ENCODE measurements at regions not wholly inside any gene's neighbourhood (a gene's known extent, or its start where the extent isn't known, plus 50 kb on each side); places are given as distances from the start of the nearest gene placed in this dataset.

DNA sequence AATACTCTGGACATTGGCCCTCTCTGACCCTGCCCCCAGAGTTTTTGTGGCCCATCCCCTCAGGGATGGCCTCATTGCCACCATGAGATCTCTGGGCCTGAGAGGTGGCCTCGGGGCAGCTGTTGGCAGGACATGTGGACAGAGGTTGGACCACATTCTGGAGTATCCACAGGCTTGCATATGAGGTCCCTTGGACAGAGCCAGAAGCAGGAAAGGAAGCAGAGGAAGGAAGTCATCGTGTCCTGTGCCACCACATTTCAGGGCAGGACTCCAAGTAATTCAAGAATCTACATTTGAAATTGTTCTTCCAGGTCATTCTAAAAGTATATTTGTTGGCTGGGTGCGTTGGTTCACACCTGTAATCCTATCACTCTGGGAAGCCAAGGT, 95.9 kb upstream of the PPP2R5A start:
- DNase-seq (ENCODE audit: extremely low read depth, low read depth), result no peak

GRCh38 chr1:212190169-212190568, 95.0 kb upstream of the PPP2R5A start:
- no peak for DNase-seq (ENCODE audit: extremely low read depth, low read depth)

DNA sequence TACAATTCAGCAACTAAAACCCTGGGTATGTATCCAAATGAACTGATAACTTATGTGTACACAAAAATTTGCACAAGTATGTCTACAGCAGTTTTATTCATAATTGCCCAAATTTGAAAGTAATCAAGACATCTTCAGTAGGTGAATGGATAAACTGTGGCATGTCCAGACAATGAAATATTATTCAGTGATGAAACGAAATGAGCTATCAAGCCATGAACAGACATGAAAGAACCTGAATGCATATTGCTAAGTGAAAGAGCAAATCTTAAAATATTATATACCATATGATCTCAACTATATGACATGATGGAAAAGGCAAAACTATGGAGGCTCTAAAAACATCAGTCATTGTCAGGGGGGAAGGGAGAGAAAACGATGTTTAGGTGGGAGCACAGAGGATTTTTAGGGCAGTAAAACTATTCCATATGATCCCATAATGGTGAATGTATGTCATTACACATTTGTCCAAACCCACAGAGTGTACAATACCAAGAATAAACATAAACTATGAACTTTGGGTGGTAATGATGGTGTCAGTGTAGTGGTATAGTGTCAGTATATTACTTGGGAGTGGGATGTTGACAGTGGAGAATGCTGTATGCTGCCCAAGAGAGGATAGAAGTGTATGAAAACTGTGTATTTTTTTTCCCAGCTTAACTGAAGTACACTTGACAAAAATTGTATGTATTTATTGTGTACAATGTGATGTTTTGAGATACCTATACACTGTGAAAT, 92.8 kb upstream of the PPP2R5A start:
- no peak for DNase-seq (ENCODE audit: extremely low read depth, low read depth)

DNA sequence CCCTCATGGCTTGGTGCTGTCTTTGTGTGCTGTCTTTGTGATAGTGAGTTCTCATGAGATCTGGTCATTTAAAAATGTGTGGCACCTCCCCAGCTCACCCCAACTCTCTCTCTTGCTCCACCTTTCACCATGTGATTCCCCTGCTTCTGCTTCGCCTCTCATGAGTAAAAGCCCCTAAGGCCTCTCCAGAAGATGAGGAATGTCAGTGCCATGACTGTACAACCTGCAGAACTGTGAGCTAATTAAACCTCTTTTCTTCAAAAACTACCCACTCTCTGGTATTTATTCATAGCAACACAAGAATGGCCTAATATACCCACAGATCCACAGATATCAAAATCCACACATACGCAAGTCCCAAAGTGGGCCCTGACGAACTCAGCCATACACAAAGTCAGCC, 88.9 kb upstream of the PPP2R5A start:
- DNase-seq (ENCODE audit: extremely low read depth, low read depth), result no peak

- DNase-seq (ENCODE audit: extremely low read depth, low read depth), result no peak
Measured at GRCh38 chr1:212201461-212201860, 83.7 kb upstream of the PPP2R5A start.

DNA sequence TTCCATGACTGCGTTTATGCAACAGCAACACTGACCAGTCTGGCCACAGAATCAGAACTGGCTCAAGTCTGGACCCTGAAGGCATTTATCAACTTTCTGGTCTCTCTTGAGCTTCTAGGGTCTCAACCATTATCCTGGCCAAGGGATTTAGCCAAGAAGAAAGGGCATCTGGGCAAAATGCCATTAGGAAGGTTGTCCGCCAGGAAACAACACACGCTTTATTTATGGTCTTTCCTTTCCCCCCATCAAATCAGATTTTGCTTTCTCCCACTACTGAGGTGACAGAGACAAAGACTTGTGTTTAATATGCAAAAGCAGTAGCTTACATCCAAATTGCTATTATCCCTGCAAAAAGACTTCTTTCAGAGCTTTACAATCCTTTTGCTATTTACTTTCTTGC, 81.6 kb upstream of the PPP2R5A start:
- DNase-seq (ENCODE audit: extremely low read depth, low read depth), result no peak

- DNase-seq (ENCODE audit: extremely low read depth, low read depth), result no peak
Measured at GRCh38 chr1:212205006-212205405, 80.2 kb upstream of the PPP2R5A start.

- DNase-seq (ENCODE audit: extremely low read depth, low read depth), result no peak
Measured at GRCh38 chr1:212205843-212206242, 79.4 kb upstream of the PPP2R5A start.

- DNase-seq (ENCODE audit: extremely low read depth, low read depth), result no peak
Measured at GRCh38 chr1:212207118-212207517, 78.1 kb upstream of the PPP2R5A start.

DNA sequence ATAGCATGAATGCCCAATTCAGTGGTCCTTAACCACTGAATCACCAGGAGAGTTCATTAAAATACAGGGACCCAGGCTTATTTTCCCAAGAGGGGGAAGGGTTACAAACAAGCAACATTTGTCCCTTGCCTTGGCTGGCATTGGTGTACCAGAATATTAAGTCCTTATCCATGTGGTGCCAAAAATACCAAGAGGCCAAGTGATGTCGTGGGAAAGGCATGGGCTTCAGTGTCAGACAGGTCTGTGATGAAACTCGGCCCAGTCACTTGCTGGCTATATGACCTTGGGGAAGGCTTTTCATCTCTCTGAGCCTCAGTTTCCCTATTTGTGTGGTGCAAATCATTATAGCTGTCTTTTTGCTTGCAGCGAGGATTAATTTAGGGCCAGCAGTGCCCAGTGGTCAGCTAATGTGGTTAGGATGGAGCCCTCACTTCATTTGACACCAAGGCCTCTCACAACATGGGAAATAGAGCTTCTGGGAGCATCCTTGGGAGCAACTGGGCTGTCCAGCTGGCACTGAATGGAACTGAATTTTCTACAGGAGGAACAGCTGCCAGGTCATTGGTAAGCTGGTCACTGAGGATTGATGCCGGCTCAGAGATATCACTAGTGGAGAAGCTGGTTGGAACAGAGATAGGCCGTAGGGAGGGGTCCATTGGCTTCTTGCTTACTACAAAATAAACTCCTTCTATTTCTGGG, 77.2 kb upstream of the PPP2R5A start:
- DNase-seq (ENCODE audit: extremely low read depth, low read depth), result no peak

DNA sequence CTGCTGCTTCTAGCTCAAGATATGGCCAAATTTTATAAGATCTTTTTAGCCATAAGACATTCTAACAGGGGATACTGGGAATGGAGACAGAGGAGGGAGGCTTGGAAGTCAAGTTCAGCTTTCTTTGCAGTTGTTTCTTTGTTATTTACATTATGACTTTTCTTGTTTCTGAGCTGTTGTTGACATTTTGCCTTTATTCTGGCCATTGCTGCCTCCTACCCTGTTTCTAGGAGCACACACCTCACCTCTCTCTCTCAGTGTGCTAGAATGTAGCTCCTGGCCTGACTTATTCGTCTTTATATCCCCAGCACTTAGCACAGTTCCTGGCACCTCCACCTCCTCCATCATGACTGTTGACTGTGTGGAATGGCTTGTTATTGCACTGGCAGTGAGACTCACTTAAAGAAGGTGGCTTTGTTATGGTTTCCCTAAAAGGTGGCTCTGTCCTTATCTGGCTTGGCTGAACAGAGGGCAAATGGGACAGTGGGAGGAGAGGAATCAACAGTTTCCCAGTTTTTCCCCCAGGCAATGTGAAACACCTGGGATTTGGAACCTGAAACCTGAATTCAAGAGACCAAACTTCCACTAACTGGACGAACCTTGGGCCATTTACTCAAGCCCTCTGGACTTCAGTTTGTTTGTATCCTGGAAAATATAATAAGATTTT, 76.1 kb upstream of the PPP2R5A start:
- no peak for DNase-seq (ENCODE audit: extremely low read depth, low read depth)

- DNase-seq (ENCODE audit: extremely low read depth, low read depth), result no peak
Measured at GRCh38 chr1:212211371-212211770, 73.8 kb upstream of the PPP2R5A start.

DNA sequence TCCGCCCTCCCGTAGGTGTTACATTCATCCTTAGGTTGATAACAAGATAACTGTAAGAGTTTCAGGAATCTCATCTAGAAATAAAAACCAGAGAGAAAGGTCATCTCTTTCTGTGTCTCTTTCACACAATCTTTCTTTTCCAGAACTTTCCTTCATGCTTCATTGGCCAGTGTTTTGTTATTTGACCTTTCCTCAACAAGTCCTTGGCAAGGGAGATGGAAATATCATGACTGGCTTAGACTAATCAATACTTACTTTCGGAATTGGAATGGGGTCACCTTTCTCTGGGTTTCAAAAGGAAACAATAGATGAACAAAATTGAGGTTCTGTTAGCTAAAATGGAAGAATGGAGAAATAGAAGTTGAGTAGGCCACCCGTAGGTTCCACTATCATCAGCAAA, 72.9 kb upstream of the PPP2R5A start:
- DNase-seq (ENCODE audit: extremely low read depth, low read depth), result no peak

DNA sequence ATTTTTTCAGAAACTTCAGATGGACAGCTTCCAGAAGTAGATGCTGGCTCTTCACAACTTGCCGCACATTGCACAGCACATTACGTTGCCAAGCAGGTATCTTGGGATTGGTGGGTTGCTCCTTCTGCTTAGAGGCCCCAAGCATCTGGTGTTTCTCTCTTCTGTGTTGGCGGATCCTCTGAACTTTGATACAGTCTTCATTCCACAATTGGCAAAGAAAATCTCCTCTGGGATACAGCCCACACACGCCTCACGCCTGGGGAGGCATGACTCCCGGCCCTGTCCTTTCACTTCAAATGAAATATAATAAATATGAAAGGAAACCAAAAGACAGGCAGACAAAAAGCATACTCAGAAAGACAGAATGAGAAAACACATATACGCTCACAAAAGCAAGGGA, 72.3 kb upstream of the PPP2R5A start:
- no peak for DNase-seq (ENCODE audit: extremely low read depth, low read depth)

- DNase-seq (ENCODE audit: extremely low read depth, low read depth), result no peak
Measured at GRCh38 chr1:212213784-212214183, 71.4 kb upstream of the PPP2R5A start.

DNA sequence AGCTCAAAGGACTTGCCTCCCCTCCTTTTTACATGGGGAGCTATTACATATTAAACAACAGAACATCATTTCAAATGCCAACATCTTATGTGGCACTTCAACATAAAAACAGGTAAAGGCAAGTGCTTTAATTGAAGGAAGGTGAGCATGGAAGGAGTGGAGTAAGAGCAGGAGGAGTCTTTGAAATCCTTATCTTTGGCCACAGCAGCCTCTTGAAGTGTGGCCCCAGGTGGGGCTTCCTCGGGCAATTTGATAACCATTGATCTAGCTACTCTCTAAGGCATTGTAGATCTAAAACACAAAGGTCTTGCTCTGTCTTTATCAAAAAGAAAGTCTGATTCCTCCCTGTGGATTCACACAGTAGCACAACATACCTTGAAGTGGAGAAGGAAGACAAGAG, 70.9 kb upstream of the PPP2R5A start:
- DNase-seq (ENCODE audit: extremely low read depth, low read depth), result no peak

DNA sequence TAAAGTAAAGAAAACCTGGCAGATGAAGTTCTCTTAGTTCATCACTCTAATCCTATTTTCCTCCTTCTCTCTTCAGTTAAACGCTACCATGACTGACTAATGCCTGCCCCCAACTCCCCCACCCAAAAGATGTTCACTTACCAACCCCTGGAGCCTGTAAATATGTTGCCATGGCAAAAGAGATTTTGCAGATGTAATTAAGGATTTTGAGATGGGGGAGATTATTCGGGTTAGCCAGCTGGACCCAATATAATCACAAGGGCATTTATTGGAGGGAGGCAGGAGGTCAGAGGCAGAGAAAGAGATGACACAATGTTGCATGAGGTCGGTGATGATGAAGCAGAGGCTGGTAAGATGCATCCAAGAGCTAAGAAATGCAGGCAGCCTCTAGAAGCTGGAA, 69.3 kb upstream of the PPP2R5A start:
- no peak for DNase-seq (ENCODE audit: extremely low read depth, low read depth)

DNA sequence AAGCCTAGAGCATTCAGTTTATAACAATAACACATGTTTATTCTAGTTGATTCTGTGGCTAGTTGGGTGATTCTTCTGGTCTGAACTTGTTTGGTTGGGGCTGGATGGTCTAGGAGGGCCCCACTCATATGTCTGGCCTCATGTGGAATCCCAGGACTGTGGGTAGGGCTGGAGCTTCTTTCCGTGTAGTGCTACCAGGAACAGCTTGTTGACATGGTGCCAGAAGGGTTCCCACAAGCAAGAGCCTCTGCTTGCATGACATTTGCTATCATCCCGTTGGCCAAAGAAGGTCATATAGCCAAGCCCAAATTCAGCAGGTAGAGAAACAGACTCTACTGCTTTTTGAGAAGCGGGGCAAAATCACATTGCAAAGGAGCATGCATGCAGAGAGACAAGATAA, 67.6 kb upstream of the PPP2R5A start:
- no peak for DNase-seq (ENCODE audit: extremely low read depth, low read depth)

- no peak for DNase-seq (ENCODE audit: extremely low read depth, low read depth)
Measured at GRCh38 chr1:212218065-212218464, 67.1 kb upstream of the PPP2R5A start.

DNA sequence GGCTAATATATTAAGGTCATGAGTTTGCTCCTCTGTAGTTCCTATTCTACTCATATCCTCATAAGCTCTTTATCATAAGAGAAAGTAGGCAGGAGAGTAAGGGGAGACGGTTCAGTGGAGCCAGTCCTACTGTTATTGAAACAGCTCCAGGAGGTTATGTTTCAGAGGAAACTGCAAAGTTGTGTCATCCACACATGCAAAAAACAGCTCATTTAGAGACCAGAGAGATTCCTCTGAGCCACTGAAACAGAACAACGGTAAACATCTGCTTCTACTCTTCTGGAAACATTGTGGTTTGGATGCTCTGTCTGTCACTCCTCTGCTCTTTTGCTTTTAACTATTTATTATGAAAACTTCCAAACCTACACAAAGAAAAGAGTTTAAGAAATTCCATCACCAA, 66.3 kb upstream of the PPP2R5A start:
- DNase-seq (ENCODE audit: extremely low read depth, low read depth), result no peak

DNA sequence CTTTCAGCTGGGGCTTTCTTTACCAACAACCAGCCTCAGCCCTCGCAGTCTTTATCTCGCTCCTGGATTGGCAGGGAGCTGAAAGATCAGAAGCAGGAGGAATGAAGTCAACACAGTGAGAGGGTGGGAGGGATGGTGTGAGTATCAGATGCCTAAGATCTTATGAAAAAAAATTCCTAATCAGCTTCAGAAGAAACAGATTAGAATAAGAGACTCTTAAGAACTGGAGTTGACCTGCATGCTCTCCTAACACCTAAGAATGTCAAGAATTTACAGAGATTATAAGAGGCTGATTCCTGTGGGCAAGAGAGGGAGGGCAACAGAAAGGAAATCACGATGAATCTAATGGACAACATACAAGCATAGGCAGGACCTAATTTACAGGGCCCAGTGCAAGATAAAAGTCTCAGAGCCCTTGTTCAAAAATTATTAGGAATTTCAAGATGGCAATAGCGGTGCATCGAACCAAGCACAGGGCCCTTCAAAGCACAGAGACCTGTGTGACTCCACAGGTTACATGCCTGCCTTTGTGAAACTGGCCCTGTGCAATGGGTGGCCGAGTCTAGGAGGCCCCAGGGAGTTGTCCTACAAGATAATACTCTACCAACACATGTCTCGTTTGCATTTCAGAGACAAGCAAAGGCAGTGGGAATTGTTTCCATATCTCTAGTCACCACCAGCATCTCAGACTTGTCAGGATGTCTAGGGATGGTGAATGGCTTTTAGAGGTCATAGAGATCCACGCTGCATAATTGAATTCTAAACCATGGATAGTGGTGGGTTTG, 65.3 kb upstream of the PPP2R5A start:
- DNase-seq (ENCODE audit: extremely low read depth, low read depth), result no peak

Measured in NCI-H460 (cell line).